BE2C (cell line): ENCODE measurements at regions not wholly inside any gene's neighbourhood (a gene's known extent, or its start where the extent isn't known, plus 50 kb on each side); places are given as distances from the start of the nearest gene placed in this dataset.

Source experiments
- DNase-seq: peaks from one replicate; pipeline ENCODE4 v3.0.0-alpha.2; 2020
- H3K27me3 ChIP-seq: fragments of 250-450 bp; sonication (Bioruptor Pico); 2 replicates; pipeline ENCODE4 v1.5.1; 2020; ENCODE audit warnings: mild to moderate bottlenecking
- H3K36me3 ChIP-seq: fragments of 250-450 bp; sonication (Bioruptor Pico); 2 replicates; pipeline ENCODE4 v1.5.1; 2020; ENCODE audit warnings: mild to moderate bottlenecking
- H3K4me1 ChIP-seq: fragments of 250-450 bp; sonication (Bioruptor Pico); 2 replicates; pipeline ENCODE4 v1.5.1; 2020
- H3K4me3 ChIP-seq: 2 replicates; pipeline ENCODE4 v1.5.1; 2011; ENCODE audit warnings: low read depth, low read length
- H3K9me3 ChIP-seq: fragments of 250-450 bp; sonication (Bioruptor Pico); 2 replicates; pipeline ENCODE4 v1.5.1; 2020
- TF ChIP-seq, protein P1 (sequence below): IDR thresholded peaks from 2 replicates; pipeline ENCODE4 v1.5.1; 2012; ENCODE audit warnings: mild to moderate bottlenecking, low read depth, low read length

DNA sequence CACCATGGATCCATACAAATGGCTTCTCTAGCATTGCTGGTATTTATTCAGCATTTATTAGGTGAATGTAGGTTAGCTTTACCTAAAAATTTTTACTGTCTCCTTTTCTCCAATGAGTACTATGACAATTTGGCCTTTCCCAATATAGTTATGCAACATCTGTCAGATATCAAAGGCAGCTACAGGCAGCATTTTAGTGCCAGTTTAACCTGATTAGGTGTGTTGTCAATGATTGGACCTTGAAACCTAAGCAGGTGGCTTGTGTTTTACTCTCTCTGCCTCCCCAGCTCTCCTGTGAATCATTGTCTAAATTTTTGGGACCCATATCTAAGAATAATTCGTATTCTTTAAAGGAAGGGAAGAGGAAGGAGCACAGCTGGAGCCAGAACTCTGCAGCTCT is 228.9 kb downstream of the KBTBD8 start:
- TF ChIP-seq, protein P1, sequence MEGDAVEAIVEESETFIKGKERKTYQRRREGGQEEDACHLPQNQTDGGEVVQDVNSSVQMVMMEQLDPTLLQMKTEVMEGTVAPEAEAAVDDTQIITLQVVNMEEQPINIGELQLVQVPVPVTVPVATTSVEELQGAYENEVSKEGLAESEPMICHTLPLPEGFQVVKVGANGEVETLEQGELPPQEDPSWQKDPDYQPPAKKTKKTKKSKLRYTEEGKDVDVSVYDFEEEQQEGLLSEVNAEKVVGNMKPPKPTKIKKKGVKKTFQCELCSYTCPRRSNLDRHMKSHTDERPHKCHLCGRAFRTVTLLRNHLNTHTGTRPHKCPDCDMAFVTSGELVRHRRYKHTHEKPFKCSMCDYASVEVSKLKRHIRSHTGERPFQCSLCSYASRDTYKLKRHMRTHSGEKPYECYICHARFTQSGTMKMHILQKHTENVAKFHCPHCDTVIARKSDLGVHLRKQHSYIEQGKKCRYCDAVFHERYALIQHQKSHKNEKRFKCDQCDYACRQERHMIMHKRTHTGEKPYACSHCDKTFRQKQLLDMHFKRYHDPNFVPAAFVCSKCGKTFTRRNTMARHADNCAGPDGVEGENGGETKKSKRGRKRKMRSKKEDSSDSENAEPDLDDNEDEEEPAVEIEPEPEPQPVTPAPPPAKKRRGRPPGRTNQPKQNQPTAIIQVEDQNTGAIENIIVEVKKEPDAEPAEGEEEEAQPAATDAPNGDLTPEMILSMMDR, result no peak
- DNase-seq, result no peak
- no peaks in the 10 kb centered on the region for H3K27me3 ChIP-seq

DNA sequence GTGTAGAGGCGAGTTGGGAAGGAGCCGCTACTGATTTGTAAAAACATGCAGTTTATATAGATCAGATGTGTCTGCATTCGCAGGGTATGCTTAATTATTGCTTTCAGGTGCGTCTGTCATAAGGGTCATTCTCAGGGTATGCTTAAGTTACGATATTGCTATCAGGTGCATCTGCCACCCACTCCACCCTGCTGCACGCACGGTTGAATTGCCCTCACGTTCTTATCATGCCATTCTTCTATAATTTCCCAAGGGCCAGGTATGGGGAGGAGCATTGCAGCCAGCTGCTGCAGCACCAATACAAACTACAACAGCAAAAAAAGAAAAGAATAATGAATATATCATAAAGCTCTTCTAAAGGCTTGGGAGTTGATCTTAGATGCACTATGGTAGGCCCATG is 230.0 kb downstream of the KBTBD8 start:
- TF ChIP-seq, protein P1, result no peak
- Histone ChIP-seq H3K36me3 (no peaks in the 10 kb centered on the region), H3K27me3 (no peaks in the 10 kb centered on the region), H3K4me1 (no peaks in the 10 kb centered on the region), H3K9me3 (no peaks in the 10 kb centered on the region), H3K4me3 (no peak overlapping the region)
- DNase-seq, result no peak

More for the DNA sequence above, 228.9 kb downstream of the KBTBD8 start:
- H3K36me3 ChIP-seq, result no peaks in the 10 kb centered on the region
- H3K4me1 ChIP-seq, result no peaks in the 10 kb centered on the region
- no peaks in the 10 kb centered on the region for H3K9me3 ChIP-seq
- H3K4me3 ChIP-seq, result no peak overlapping the region

DNA sequence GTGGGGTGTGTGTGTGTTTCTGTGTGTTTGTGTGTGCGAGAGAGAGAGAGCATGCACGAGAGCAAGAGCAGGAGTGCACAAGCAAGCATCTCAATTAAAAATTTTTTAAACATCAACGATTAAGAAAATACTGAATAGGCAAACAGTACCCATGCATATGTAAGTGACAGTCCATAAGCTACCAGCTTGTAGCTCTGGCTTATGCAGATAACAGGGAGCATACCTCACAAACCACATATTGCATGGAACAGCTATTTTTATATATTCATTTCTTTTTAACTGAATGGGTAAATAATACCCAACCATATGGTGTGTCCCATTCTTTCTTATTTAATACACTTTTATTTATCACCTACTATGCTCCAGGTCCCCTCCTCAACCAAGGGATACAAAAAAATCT is 234.5 kb downstream of the KBTBD8 start:
- no peaks in the 10 kb centered on the region for H3K9me3 ChIP-seq
- H3K4me1 ChIP-seq, result no peaks in the 10 kb centered on the region
- H3K36me3 ChIP-seq, result no peaks in the 10 kb centered on the region
- TF ChIP-seq, protein P1, result no peak
- no peak for DNase-seq
- no peak overlapping the region for H3K4me3 ChIP-seq
- no peaks in the 10 kb centered on the region for H3K27me3 ChIP-seq

DNA sequence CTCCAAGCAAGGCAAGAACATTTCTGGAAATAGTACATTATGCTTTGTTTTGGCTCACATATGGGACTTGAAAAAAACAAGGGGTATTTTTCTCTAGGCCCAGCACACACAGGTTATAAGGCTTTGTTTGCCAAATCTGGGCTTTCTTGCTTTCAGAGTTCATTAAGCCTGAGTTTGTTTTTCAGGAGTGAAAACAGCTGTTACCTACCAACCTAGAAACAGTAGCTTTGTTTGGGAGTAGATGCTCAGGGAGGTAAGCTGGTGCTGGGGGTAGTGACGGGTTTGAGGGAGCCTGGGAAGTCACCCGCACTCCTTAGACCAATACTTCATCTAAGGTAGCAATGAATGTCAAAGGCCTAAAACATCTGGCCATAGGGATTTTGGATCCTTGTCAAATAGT is 241.2 kb downstream of the KBTBD8 start:
- H3K27me3 ChIP-seq, result no peaks in the 10 kb centered on the region
- no peaks in the 10 kb centered on the region for H3K36me3 ChIP-seq
- no peak for DNase-seq
- H3K4me3 ChIP-seq, result no peak overlapping the region
- no peaks in the 10 kb centered on the region for H3K4me1 ChIP-seq
- TF ChIP-seq, protein P1, result no peak
- no peaks in the 10 kb centered on the region for H3K9me3 ChIP-seq

DNA sequence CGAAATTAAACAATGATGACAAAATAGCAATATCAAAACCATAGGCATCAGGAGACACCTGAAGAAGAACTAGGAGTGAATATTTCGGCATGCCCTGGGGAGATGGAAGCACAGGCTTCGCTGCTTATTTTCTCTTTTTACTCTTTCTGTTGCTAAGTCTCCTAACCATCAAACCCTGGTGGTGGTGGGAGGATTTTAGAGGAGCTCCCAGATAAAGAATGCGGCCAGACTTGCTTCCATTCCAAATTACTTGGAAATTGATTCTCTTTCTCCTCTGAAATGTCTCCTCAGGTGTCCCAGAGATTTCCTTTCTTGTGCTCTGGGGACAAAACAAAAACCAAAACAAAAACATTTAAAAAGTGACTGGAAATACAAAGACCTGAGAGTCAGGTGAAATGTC is 243.0 kb downstream of the KBTBD8 start:
- Histone ChIP-seq H3K27me3 (no peaks in the 10 kb centered on the region), H3K9me3 (no peaks in the 10 kb centered on the region), H3K36me3 (no peaks in the 10 kb centered on the region), H3K4me3 (no peak overlapping the region), H3K4me1 (no peaks in the 10 kb centered on the region)
- TF ChIP-seq, protein P1, result no peak
- no peak for DNase-seq

DNA sequence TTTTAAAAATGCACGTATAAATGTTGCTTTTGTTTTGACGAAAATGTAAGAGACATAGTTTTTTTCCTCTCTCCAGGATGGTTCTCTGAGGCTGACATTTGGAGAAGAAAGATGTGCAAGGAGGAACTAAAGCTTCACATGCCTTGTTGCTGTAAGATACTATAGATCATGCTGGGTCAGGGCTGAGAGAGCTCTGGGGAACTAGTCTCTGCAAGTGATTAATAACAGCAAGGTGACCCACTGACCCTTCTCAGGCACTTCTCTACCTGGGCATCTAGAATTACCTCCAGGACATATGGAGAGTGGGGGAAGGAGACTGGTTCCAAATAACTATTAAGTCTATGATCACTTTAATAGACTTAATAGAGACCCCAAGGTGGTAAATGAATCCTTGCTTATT is 246.0 kb downstream of the KBTBD8 start:
- Histone ChIP-seq H3K4me1 (no peaks in the 10 kb centered on the region), H3K4me3 (no peak overlapping the region), H3K27me3 (no peaks in the 10 kb centered on the region), H3K9me3 (no peaks in the 10 kb centered on the region), H3K36me3 (no peaks in the 10 kb centered on the region)
- no peak for DNase-seq
- TF ChIP-seq, protein P1, result no peak
